PC-9 (cell line): ENCODE measurements at regions not wholly inside any gene's neighbourhood (a gene's known extent, or its start where the extent isn't known, plus 50 kb on each side); places are given as distances from the start of the nearest gene placed in this dataset.
A peak's percentile ranks its signal among the peaks of the same experiment; 100 is the strongest.
"Not testable (repeated sequence)": the region's sequence is repeated elsewhere in the genome, so short reads cannot be mapped to it uniquely, and the experiment has no call there.

Experiments used
- BruUV-seq: library from RNA; stranded (reverse); fragments of 400-500 nt; replicated peaks from 2 replicates; lab custom pipeline; 2021; lab: Mats Ljungman, UMichigan
- CTCF ChIA-PET: fragments of 300-600 bp; sonication (Branson Sonifier 250); formaldehyde crosslinking; loops from one replicate; lab custom pipeline; 2022; ENCODE audit warnings: antibody characterized with exemption; lab: Charles Lee
- POLR2A ChIA-PET: fragments of 300-600 bp; sonication (Branson Sonifier 250); formaldehyde crosslinking; loops from one replicate; lab custom pipeline; 2022; ENCODE audit warnings: antibody characterized with exemption; ENCODE audit not compliant: unreplicated experiment; lab: Charles Lee
- DNase-seq, 2 experiments: peaks; one replicate each; pipeline versions ENCODE4 v3.0.0 to v3.0.0-alpha.2; 2015 to 2022; ENCODE audit warnings: mixed read lengths in 1 of 2
- H2AFZ ChIP-seq: fragments of 200-600 bp; sonication (generic); 2 replicates; pipeline ENCODE4 v1.8.1; 2017; ENCODE audit warnings: antibody characterized with exemption
- H3F3A ChIP-seq: fragments of 200-600 bp; sonication (generic); 2 replicates; pipeline ENCODE4 v1.8.1; 2017; ENCODE audit warnings: antibody characterized with exemption, mild to moderate bottlenecking, low read depth; ENCODE audit not compliant: insufficient read depth
- H3K27ac ChIP-seq: fragments of 200-600 bp; sonication (generic); 2 replicates; pipeline ENCODE4 v1.6.1; 2016; ENCODE audit warnings: mixed run types
- H3K27me3 ChIP-seq: fragments of 200-600 bp; sonication (generic); 2 replicates; pipeline ENCODE4 v1.6.1; 2016; ENCODE audit warnings: low read depth, mixed run types; ENCODE audit not compliant: insufficient read depth
- H3K36me3 ChIP-seq: fragments of 200-600 bp; sonication (generic); 2 replicates; pipeline ENCODE4 v1.6.1; 2016; ENCODE audit warnings: low read depth, mixed run types
- H3K4me1 ChIP-seq: fragments of 200-600 bp; sonication (generic); replicated peaks from 2 replicates; pipeline ENCODE4 v1.6.1; 2016; ENCODE audit warnings: mixed run types; ENCODE audit not compliant: insufficient read depth
- H3K4me2 ChIP-seq: fragments of 200-600 bp; sonication (generic); 2 replicates; pipeline ENCODE4 v1.6.1; 2017; ENCODE audit warnings: mixed run types
- H3K4me3 ChIP-seq: fragments of 200-600 bp; sonication (generic); 2 replicates; pipeline ENCODE4 v1.6.1; 2016; ENCODE audit warnings: mixed run types
- H3K79me2 ChIP-seq: fragments of 200-600 bp; sonication (generic); 2 replicates; pipeline ENCODE4 v1.6.1; 2017; ENCODE audit warnings: low read depth, mixed run types
- H3K9me2 ChIP-seq: fragments of 200-600 bp; sonication (generic); 2 replicates; pipeline ENCODE4 v1.8.1; 2017; ENCODE audit warnings: mild to moderate bottlenecking; ENCODE audit not compliant: insufficient read depth
- H3K9me3 ChIP-seq: fragments of 200-600 bp; sonication (generic); 2 replicates; pipeline ENCODE4 v1.8.1; 2016; ENCODE audit warnings: low read depth; ENCODE audit not compliant: insufficient read depth
- H4K20me1 ChIP-seq: fragments of 200-600 bp; sonication (generic); 2 replicates; pipeline ENCODE4 v1.8.1; 2017; ENCODE audit not compliant: insufficient read depth
- CTCF ChIP-seq: fragments of 200-600 bp; sonication (generic); conservative IDR thresholded peaks from 2 replicates; pipeline ENCODE4 v1.6.1; 2017; ENCODE audit warnings: mixed run types, antibody characterized with exemption, mild to moderate bottlenecking, moderate library complexity
- EZH2 ChIP-seq: fragments of 200-600 bp; sonication (generic); IDR thresholded peaks from 2 replicates; pipeline ENCODE4 v1.8.0; 2017; ENCODE audit warnings: antibody characterized with exemption, low read depth
- intact Hi-C: fragments of 100-400 bp; cut with micrococcal nuclease; formaldehyde crosslinking; loops from one replicate; pipeline ENCODE4 v1.10.0; 2022; ENCODE audit not compliant: unreplicated experiment

GRCh38 chr4:97134456-97134855 lies 1008.8 kb downstream of the STPG2 start:
- Histone ChIP-seq H3K4me1 (no peaks in the 10 kb centered on the region), H3K27ac (no peak overlapping the region), H3K9me3 (no peaks in the 10 kb centered on the region), H3K36me3 (no peaks in the 10 kb centered on the region), H3F3A (no peaks in the 10 kb centered on the region), H3K9me2 (no peaks in the 10 kb centered on the region), H3K79me2 (no peaks in the 10 kb centered on the region), H2AFZ (no peak overlapping the region), H3K27me3 (no peaks in the 10 kb centered on the region), H3K4me2 (no peak overlapping the region), H4K20me1 (no peaks in the 10 kb centered on the region), H3K4me3 (no peak overlapping the region)
- POLR2A ChIA-PET, result no interaction called here
- CTCF ChIA-PET, result no interaction called here
- TF ChIP-seq EZH2, result no peak
- TF ChIP-seq CTCF, result no peak
- intact Hi-C loops, result no loop called here
- no TSS peak for BruUV-seq
- DNase-seq, result no peak

GRCh38 chr4:97139791-97140190 lies 1003.5 kb downstream of the STPG2 start:
- peak in 1 of 2 experiments; percentile 3 for DNase-seq
- H3K4me1 ChIP-seq, result no peaks in the 10 kb centered on the region
- intact Hi-C loops, result no loop called here
- POLR2A ChIA-PET, result no interaction called here
- H3K4me3 ChIP-seq, result no peak overlapping the region
- no peaks in the 10 kb centered on the region for H4K20me1 ChIP-seq
- no peak overlapping the region for H3K27ac ChIP-seq
- no peaks in the 10 kb centered on the region for H3K79me2 ChIP-seq
- BruUV-seq, result no TSS peak
- H3K4me2 ChIP-seq, result no peak overlapping the region
- no peaks in the 10 kb centered on the region for H3K9me3 ChIP-seq
- H3K27me3 ChIP-seq, result no peaks in the 10 kb centered on the region
- no peaks in the 10 kb centered on the region for H3F3A ChIP-seq
- no peaks in the 10 kb centered on the region for H3K9me2 ChIP-seq
- H2AFZ ChIP-seq, result no peak overlapping the region
- TF ChIP-seq CTCF, result no peak
- no peak for TF ChIP-seq EZH2
- CTCF ChIA-PET, result no interaction called here
- H3K36me3 ChIP-seq, result no peaks in the 10 kb centered on the region

GRCh38 chr4:97140545-97140944 lies 1002.7 kb downstream of the STPG2 start:
- no peaks in the 10 kb centered on the region for H4K20me1 ChIP-seq
- H3K9me3 ChIP-seq, result no peaks in the 10 kb centered on the region
- TF ChIP-seq CTCF, result no peak
- no peak for TF ChIP-seq EZH2
- BruUV-seq, result no TSS peak
- H3K9me2 ChIP-seq, result no peaks in the 10 kb centered on the region
- no peaks in the 10 kb centered on the region for H3K36me3 ChIP-seq
- DNase-seq, result no peak
- no peak overlapping the region for H2AFZ ChIP-seq
- POLR2A ChIA-PET, result no interaction called here
- no peaks in the 10 kb centered on the region for H3K27me3 ChIP-seq
- H3K4me3 ChIP-seq, result no peak overlapping the region
- intact Hi-C loops, result no loop called here
- no peak overlapping the region for H3K4me2 ChIP-seq
- CTCF ChIA-PET, result no interaction called here
- H3K79me2 ChIP-seq, result no peaks in the 10 kb centered on the region
- H3F3A ChIP-seq, result no peaks in the 10 kb centered on the region
- no peaks in the 10 kb centered on the region for H3K4me1 ChIP-seq
- no peak overlapping the region for H3K27ac ChIP-seq

- POLR2A ChIA-PET, DNase-seq, BruUV-seq: not testable (repeated sequence)
Observed at GRCh38 chr4:97141332-97141731, 1001.9 kb downstream of the STPG2 start.

More at GRCh38 chr4:97141332-97141731, 1001.9 kb downstream of the STPG2 start:
- H3K4me2 ChIP-seq, intact Hi-C loops, H4K20me1 ChIP-seq, H3K27ac ChIP-seq, H3K4me1 ChIP-seq, H3K9me2 ChIP-seq, H3F3A ChIP-seq, CTCF ChIA-PET, H2AFZ ChIP-seq, H3K4me3 ChIP-seq, H3K79me2 ChIP-seq, H3K27me3 ChIP-seq, H3K36me3 ChIP-seq, H3K9me3 ChIP-seq: not testable (repeated sequence)
